ENCODE measurements at regions not wholly inside any gene's neighbourhood (a gene's known extent, or its start where the extent isn't known, plus 50 kb on each side); places are given as distances from the start of the nearest gene placed in this dataset.
"Not testable (repeated sequence)": the region's sequence is repeated elsewhere in the genome, so short reads cannot be mapped to it uniquely, and the experiment has no call there.

DNA sequence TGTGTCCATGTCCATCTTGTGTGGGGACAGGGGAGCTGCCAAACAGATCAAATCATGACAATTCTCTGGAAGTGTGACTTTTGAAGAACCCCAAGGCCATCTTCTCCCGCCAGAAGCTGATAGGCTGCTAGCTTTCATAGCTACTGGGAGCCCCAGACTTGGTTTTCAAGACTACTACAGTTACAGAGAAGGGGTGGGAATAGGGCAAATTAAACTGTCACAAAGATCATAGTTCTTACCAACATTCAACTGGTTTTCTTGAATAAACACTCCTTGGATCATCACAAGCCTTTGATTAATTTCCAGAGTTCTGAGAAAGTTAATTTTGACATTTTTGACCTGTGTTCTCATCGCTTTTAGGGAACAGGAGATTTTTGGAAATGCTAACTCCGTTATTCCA is 67.8 kb upstream of the FARP1 start:
- no peak for DNase-seq (ENCODE audit: extremely low spot score)
- POLR2A ChIA-PET: no interaction called here
- CTCF ChIA-PET: no interaction called here
- TF ChIP-seq, protein P1, sequence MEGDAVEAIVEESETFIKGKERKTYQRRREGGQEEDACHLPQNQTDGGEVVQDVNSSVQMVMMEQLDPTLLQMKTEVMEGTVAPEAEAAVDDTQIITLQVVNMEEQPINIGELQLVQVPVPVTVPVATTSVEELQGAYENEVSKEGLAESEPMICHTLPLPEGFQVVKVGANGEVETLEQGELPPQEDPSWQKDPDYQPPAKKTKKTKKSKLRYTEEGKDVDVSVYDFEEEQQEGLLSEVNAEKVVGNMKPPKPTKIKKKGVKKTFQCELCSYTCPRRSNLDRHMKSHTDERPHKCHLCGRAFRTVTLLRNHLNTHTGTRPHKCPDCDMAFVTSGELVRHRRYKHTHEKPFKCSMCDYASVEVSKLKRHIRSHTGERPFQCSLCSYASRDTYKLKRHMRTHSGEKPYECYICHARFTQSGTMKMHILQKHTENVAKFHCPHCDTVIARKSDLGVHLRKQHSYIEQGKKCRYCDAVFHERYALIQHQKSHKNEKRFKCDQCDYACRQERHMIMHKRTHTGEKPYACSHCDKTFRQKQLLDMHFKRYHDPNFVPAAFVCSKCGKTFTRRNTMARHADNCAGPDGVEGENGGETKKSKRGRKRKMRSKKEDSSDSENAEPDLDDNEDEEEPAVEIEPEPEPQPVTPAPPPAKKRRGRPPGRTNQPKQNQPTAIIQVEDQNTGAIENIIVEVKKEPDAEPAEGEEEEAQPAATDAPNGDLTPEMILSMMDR (IDR thresholded peaks at IDR 0.05; ENCODE audit: control extremely low read depth, extremely low read depth, low read depth, missing control alignments): no peak

DNA sequence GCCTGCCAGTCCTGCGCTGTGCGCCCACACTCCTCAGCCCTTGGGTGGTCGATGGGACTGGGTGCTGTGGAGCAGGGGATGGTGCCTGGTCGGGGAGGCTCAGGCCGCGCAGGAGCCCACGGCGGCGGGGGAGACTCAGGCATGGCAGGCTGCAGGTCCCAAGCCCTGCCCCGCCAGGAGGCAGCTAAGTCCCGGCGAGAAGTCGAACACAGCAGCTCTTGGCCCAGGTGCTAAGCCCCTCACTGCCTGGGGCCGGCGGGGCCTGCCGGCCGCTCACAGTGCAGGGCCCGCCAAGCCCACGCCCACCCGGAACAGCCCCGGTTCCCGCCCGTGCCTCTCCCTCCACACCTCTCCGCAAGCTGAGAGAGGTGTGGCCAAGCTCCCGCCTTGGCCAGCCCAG is 66.6 kb upstream of the FARP1 start:
- CTCF ChIA-PET: interaction anchor here (1.3 kb wide), 1 partner anchor 156 kb away, joined by 3 read pairs; no protein-coding TSS in a partner anchor
- DNase-seq (ENCODE audit: extremely low spot score); POLR2A ChIA-PET: not testable (repeated sequence)

DNA sequence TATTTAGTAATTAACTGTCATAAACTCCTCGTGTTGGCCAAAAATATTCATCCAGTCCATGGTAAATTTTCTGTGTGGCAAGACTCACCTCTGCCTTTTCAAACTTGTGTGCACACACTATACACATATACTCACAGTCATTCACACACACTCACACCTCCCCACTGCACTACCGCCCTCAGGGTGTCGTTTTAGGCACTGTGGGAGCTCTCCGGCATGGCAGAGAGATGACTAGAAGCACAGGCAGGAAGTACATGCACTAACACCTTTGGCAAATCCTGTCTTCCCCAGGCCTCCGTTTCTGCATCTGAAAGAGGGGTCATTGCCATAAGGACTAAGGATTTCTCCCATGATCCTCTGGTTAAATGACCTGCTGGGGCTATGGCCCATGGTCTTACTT is 62.6 kb upstream of the FARP1 start:
- DNase-seq (ENCODE audit: extremely low spot score): no peak
- ChIA-PET CTCF (no interaction called here), POLR2A (no interaction called here)
- TF ChIP-seq, protein P1 (IDR thresholded peaks at IDR 0.05; ENCODE audit: control extremely low read depth, extremely low read depth, low read depth, missing control alignments): no peak

DNA sequence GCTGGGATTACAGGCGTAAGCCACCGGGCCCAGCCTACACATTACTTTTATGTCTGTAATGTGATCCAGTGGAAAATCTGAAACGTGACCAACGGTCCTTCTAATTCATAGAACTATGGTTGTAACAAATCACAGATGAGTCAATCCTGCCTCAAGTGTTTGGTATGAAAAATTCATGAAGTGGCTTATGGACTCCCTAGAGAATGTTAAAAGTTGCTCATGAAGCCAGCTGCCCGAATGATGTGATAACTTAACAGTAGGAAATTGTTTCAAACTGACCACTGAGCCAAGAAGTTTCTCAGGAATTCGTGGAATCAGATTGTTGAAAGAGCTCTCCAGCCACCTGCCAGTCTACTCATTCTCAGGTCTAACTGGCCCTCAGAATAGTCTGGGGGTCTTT is 59.4 kb upstream of the FARP1 start:
- TF ChIP-seq, protein P1 (IDR thresholded peaks at IDR 0.05; ENCODE audit: control extremely low read depth, extremely low read depth, low read depth, missing control alignments): no peak
- no peak for DNase-seq (ENCODE audit: extremely low spot score)
- ChIA-PET CTCF (no interaction called here), POLR2A (no interaction called here)

DNA sequence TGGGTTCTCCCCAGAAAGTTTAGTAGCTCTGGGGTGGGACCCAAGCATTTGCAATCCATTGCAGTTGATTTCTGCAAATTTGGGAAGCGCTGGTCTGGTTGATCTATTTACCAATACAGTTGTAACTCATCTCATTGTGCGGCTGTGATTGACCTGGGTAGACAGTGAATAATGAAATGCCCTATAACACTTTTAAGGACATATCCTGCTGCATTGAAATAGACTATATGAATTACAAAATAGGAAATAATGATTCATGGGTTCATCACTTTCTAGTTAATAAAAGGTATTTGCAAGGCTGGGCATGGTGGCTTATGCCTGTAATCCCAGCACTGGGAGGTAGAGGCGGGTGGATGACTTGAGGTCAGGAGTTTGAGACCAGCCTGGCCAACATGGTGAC is 59.0 kb upstream of the FARP1 start:
- DNase-seq (ENCODE audit: extremely low spot score): no peak
- POLR2A ChIA-PET: no interaction called here
- CTCF ChIA-PET: no interaction called here
- TF ChIP-seq, protein P1 (IDR thresholded peaks at IDR 0.05; ENCODE audit: control extremely low read depth, extremely low read depth, low read depth, missing control alignments): no peak

DNA sequence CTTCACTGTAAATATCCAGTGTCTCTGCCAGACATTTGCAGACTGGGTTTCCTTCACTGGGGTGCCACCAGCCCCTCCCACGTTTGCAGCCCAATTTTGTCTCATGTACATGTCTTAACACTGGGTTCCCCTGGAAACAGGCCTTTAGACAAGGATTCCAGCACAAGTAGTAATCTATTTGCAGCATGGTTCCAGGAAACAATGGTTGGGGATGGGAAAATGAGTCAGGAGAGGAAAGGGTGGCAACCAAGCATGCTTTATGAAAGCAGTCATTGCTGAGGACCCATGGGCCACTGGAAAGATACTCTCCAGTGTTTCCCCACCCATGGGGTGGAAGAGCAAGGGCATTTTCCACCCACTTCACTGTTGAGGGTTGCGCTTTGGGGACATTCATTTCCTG is 53.6 kb upstream of the FARP1 start:
- CTCF ChIA-PET: no interaction called here
- TF ChIP-seq, protein P1 (IDR thresholded peaks at IDR 0.05; ENCODE audit: control extremely low read depth, extremely low read depth, low read depth, missing control alignments): no peak
- no peak for DNase-seq (ENCODE audit: extremely low spot score)
- POLR2A ChIA-PET: no interaction called here

DNA sequence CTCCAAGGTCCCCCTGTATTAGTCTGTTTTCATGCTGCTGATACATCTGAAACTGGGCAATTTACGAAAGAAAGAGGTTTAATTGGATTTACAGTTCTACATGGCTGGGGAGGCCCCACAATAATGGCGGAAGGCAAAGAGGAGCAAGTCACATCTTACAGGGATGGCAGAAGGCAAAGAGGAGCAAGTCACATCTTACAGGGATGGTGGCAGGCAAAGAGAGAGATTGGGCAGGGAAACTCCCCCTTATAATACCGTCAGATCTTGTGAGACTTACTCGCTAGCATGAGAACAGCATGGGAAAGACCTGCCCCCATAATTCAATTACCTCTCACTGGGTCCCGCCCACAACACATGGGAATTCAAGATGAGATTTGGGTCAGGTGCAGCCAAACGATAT is 50.0 kb upstream of the FARP1 start:
- POLR2A ChIA-PET: no interaction called here
- CTCF ChIA-PET: no interaction called here
- DNase-seq (ENCODE audit: extremely low spot score): no peak
- TF ChIP-seq, protein P1 (IDR thresholded peaks at IDR 0.05; ENCODE audit: control extremely low read depth, extremely low read depth, low read depth, missing control alignments): no peak

All from GM10248 (cell line).